Activated T-helper 9 cell treated with anti-CD3 and anti-CD28 coated beads, Interleukin-2, amount 50 U/mL, for 16 hours (primary cell): ENCODE measurements at regions not wholly inside any gene's neighbourhood (a gene's known extent, or its start where the extent isn't known, plus 50 kb on each side); places are given as distances from the start of the nearest gene placed in this dataset.

Experiments
- DNase-seq: peaks from one replicate; pipeline ENCODE4 v3.0.0-alpha.2; 2020; ENCODE audit warnings: low read depth

GRCh38 chr11:91955206-91955605, 269.4 kb upstream of the FAT3 start:
- DNase-seq, result no peak

GRCh38 chr11:91952056-91952455, 272.6 kb upstream of the FAT3 start:
- no peak for DNase-seq

- DNase-seq, result no peak
Observed at GRCh38 chr11:91947215-91947820, 277.3 kb upstream of the FAT3 start.

GRCh38 chr11:91946397-91946951, 278.1 kb upstream of the FAT3 start:
- DNase-seq, result no peak

GRCh38 chr11:91935120-91935519, 289.5 kb upstream of the FAT3 start:
- no peak for DNase-seq

- DNase-seq, result no peak
Observed at GRCh38 chr11:91932151-91932821, 292.3 kb upstream of the FAT3 start.

GRCh38 chr11:91927448-91927847, 297.2 kb upstream of the FAT3 start:
- no peak for DNase-seq

- no peak for DNase-seq
Observed at GRCh38 chr11:91926965-91927364, 297.7 kb upstream of the FAT3 start.

- DNase-seq, result no peak
Observed at GRCh38 chr11:91922846-91923245, 301.8 kb upstream of the FAT3 start.

GRCh38 chr11:91921974-91922373, 302.6 kb upstream of the FAT3 start:
- no peak for DNase-seq

GRCh38 chr11:91913407-91913806, 311.2 kb upstream of the FAT3 start:
- DNase-seq, result no peak

GRCh38 chr11:91912322-91912721, 312.3 kb upstream of the FAT3 start:
- DNase-seq, result no peak

- DNase-seq, result no peak
Observed at GRCh38 chr11:91906871-91907624, 317.6 kb upstream of the FAT3 start.

GRCh38 chr11:91904792-91905785, 319.5 kb upstream of the FAT3 start:
- DNase-seq, result no peak

GRCh38 chr11:91902312-91902711, 322.3 kb upstream of the FAT3 start:
- no peak for DNase-seq

GRCh38 chr11:91880660-91881059, 344.0 kb upstream of the FAT3 start:
- no peak for DNase-seq

- DNase-seq, result no peak
Observed at GRCh38 chr11:91876746-91877145, 347.9 kb upstream of the FAT3 start.

GRCh38 chr11:91872243-91872642, 352.4 kb upstream of the FAT3 start:
- DNase-seq, result no peak

GRCh38 chr11:91871791-91872190, 352.8 kb upstream of the FAT3 start:
- no peak for DNase-seq

GRCh38 chr11:91871048-91871447, 353.6 kb upstream of the FAT3 start:
- no peak for DNase-seq

- no peak for DNase-seq
Observed at GRCh38 chr11:91869686-91870085, 354.9 kb upstream of the FAT3 start.

- no peak for DNase-seq
Observed at GRCh38 chr11:91866642-91867041, 358.0 kb upstream of the FAT3 start.
